ENCODE measurements at regions not wholly inside any gene's neighbourhood (a gene's known extent, or its start where the extent isn't known, plus 50 kb on each side); places are given as distances from the start of the nearest gene placed in this dataset.
"Not testable (repeated sequence)": the region's sequence is repeated elsewhere in the genome, so short reads cannot be mapped to it uniquely, and the experiment has no call there.

- no peak for TF ChIP-seq CTCF (IDR thresholded peaks at IDR 0.05; ENCODE audit: unreplicated experiment)
- H3K27me3 Mint-ChIP-seq (ENCODE audit: low read depth), result no peaks in the 10 kb centered on the region
- no peaks in the 10 kb centered on the region for H3K4me1 Mint-ChIP-seq
- no peaks in the 10 kb centered on the region for H3K36me3 Mint-ChIP-seq
- H3K27ac Mint-ChIP-seq, result no peak overlapping the region
- DNase-seq (ENCODE audit: low spot score in 2 of 2, unreplicated experiment in 2 of 2), result no peak
- H3K9me3 Mint-ChIP-seq, result no peaks in the 10 kb centered on the region
- no peak overlapping the region for H3K4me3 Mint-ChIP-seq
Observed at GRCh38 chr6:115456848-115457247, 603.8 kb downstream of the FRK start.

- H3K4me3 Mint-ChIP-seq, result no peak overlapping the region
- H3K36me3 Mint-ChIP-seq, result no peaks in the 10 kb centered on the region
- no peaks in the 10 kb centered on the region for H3K4me1 Mint-ChIP-seq
- no peaks in the 10 kb centered on the region for H3K27me3 Mint-ChIP-seq (ENCODE audit: low read depth)
- no peak overlapping the region for H3K27ac Mint-ChIP-seq
- peaks cover 3% of the 10 kb centered on the region for H3K9me3 Mint-ChIP-seq
- DNase-seq (ENCODE audit: low spot score in 2 of 2, unreplicated experiment in 2 of 2), result no peak
- no peak for TF ChIP-seq CTCF (IDR thresholded peaks at IDR 0.05; ENCODE audit: unreplicated experiment)
Observed at GRCh38 chr6:115443825-115444478, 616.7 kb downstream of the FRK start.

- H3K36me3 Mint-ChIP-seq, result no peaks in the 10 kb centered on the region
- TF ChIP-seq CTCF (IDR thresholded peaks at IDR 0.05; ENCODE audit: unreplicated experiment), result no peak
- H3K4me1 Mint-ChIP-seq, result no peaks in the 10 kb centered on the region
- H3K9me3 Mint-ChIP-seq, result peaks cover 11% of the 10 kb centered on the region
- DNase-seq (ENCODE audit: low spot score in 2 of 2, unreplicated experiment in 2 of 2), result no peak
- no peaks in the 10 kb centered on the region for H3K27me3 Mint-ChIP-seq (ENCODE audit: low read depth)
- no peak overlapping the region for H3K4me3 Mint-ChIP-seq
- no peak overlapping the region for H3K27ac Mint-ChIP-seq
Observed at GRCh38 chr6:115442323-115442722, 618.4 kb downstream of the FRK start.

GRCh38 chr6:115441651-115442050 lies 619.0 kb downstream of the FRK start:
- Mint-ChIP-seq H3K9me3 (peaks cover 11% of the 10 kb centered on the region), H3K4me1 (no peaks in the 10 kb centered on the region), H3K36me3 (no peaks in the 10 kb centered on the region), H3K27me3 (ENCODE audit: low read depth) (no peaks in the 10 kb centered on the region), H3K4me3 (no peak overlapping the region), H3K27ac (no peak overlapping the region)
- no peak for TF ChIP-seq CTCF (IDR thresholded peaks at IDR 0.05; ENCODE audit: unreplicated experiment)
- DNase-seq (ENCODE audit: low spot score in 2 of 2, unreplicated experiment in 2 of 2), result no peak

- Mint-ChIP-seq H3K27me3 (ENCODE audit: low read depth) (no peaks in the 10 kb centered on the region), H3K4me1 (peaks cover 2% of the 10 kb centered on the region), H3K36me3 (no peaks in the 10 kb centered on the region), H3K27ac (no peak overlapping the region), H3K9me3 (peaks cover 13% of the 10 kb centered on the region), H3K4me3 (no peak overlapping the region)
- no peak for DNase-seq (ENCODE audit: low spot score in 2 of 2, unreplicated experiment in 2 of 2)
- TF ChIP-seq CTCF (IDR thresholded peaks at IDR 0.05; ENCODE audit: unreplicated experiment), result no peak
Observed at GRCh38 chr6:115415378-115415777, 645.3 kb downstream of the FRK start.

- H3K27me3 Mint-ChIP-seq (ENCODE audit: low read depth); H3K4me3 Mint-ChIP-seq; H3K4me1 Mint-ChIP-seq; H3K36me3 Mint-ChIP-seq; DNase-seq (ENCODE audit: low spot score in 2 of 2, unreplicated experiment in 2 of 2); H3K27ac Mint-ChIP-seq: not testable (repeated sequence)
- peaks cover 13% of the 10 kb centered on the region for H3K9me3 Mint-ChIP-seq
Observed at GRCh38 chr6:115414916-115415315, 645.8 kb downstream of the FRK start.

Measured in mesothelial cell of epicardium (in vitro differentiated cells).